HG03039 (cell line): ENCODE measurements at regions not wholly inside any gene's neighbourhood (a gene's known extent, or its start where the extent isn't known, plus 50 kb on each side); places are given as distances from the start of the nearest gene placed in this dataset.

ENCODE experiments used
- ATAC-seq: cut with Tn5 transposase; IDR thresholded peaks from one replicate; pipeline ENCODE4 v1.9.1; 2021; ENCODE audit warnings: mild to moderate bottlenecking, moderate library complexity; ENCODE audit not compliant: unreplicated experiment

DNA sequence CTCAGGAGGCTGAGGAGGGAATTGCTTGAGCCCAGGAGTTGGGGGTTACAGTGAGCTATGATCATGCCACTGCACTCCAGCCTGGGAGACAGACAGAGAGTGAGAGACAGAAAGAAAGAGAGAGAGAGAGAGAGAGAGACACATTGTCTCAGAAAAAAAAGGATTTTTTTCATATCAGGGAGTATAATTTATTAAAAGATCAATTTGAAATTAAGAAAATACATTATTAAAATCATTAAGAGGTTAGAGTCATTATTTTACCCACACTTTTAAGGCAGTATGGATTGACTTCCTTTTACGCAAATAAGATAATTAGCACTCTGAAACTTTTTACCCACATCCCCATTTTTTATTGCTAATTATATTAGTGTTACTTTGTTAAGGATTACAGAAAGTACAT, 804.3 kb downstream of the CDH11 start:
- ATAC-seq = no peak

DNA sequence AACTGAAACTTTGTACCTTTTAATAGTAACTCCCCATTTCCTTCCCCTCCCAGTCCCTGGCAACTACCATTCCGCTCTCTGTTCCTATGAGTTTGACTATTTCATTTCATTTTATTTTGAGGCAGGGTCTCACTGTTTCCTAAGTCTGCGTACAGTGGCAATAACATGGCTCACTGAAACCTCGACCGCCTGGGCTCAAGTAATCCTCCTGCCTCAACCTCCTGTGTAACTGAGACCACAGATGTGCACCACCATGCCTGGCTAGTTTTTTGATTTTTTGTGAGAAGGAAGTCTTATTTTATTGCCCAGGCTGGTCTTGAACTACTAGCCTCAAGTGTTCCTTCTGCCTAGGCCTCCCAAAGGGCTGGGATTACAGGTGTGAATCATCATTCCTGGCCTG, 808.1 kb downstream of the CDH11 start:
- no peak for ATAC-seq

DNA sequence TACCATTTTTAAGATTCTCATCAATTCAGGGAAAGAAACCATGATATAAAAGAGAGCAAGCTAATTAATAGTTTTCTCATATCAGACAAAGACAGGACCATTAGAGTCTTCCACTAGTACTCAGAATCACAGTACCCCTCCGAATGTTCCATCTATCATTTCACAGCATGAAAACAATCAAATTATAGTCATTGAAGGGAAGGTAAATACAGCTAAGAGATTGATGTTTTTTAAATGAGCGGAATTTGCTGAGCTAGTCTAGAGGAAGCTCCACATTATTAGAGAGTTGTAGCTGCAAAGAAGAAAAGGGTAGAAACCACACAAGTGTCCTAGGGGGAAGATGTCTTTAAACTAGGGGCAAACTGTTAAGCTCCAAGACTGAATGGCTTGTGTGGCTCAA, 808.9 kb downstream of the CDH11 start:
- no peak for ATAC-seq

DNA sequence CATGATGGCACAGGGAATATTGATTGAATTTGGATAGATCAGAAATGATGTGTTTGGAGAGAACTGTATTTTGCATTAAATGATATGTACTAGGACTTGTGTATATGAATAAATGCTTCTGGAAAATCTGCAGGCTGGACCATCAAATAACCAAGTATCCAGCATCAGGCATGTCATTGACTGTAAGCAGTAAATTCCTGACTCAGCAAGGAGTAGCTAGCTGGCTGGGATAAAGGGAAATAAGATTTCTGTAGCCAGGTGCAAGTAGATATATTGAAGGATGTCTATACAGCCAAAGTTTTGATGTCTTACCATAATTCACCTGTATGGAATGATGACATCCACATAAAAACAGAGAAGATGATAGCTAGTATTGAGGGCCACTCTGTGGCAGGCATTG, 809.6 kb downstream of the CDH11 start:
- ATAC-seq = no peak

DNA sequence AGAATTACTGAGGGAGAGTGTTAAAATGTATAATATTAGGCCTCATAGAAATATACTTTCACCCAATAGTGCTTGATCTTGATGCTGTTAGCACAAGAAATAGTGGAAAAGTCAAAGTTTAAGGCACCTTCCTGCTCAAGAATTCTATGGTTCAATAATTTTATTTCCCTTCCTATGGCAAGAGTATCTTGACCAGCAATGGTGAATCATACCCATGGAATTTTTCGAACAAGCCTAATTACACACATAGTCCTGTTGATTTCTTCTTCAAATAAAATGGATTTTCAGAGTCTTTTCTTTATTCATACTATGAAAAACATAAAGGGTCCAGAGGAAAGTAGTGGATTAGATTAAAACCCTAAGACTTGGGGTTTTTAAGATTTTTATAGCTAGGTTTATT, 810.6 kb downstream of the CDH11 start:
- no peak for ATAC-seq

DNA sequence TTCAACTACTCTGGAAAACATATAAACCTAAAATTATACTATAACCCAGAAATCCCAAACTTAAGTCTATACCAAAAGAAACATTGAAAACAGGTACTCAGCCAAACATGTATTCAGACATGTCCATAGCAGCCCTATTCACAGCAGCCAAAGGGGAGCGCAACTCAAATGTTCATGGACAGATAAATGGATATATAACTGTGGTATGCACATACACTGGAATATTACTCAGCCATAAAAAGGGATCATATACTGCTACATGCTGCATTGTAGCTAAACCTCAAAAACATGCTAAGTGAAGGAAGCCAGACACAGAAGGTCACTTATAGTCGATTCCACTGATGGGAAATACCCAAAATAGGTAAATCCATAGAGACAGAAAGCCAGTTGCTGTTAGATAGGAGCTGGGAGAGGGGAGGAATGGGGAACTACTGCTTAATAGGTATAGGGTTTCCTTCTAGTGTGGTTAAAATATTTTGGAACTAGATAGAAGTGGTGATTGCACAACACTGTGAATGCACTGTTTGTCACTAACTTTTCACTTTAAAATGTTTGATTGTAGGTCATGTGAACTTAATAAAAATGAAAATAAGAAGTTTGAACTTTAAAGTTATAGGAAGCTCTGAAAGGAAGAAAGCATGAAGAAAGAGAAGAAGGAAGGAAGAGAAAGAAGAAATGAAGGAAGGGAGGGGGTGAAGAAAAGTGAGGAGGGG, 812.3 kb downstream of the CDH11 start:
- no peak for ATAC-seq

DNA sequence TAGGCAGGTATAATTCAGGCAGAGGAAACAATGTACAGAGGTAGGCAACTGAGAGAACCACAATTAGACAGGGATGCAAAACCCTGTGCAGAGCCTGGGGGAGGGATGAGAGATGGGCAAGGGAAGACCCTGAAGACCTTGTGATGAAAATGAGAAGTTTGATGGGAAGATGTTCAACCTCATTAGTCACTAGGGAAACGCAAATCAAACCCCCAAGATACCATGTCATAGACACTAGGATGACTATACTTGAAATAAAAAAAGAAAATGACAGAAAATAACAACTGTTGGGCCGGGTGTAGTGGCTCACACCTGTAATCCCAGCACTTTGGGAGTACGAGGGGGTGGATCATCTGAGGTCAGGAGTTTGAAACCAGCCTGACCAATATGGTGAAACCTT, 813.1 kb downstream of the CDH11 start:
- ATAC-seq = no peak

DNA sequence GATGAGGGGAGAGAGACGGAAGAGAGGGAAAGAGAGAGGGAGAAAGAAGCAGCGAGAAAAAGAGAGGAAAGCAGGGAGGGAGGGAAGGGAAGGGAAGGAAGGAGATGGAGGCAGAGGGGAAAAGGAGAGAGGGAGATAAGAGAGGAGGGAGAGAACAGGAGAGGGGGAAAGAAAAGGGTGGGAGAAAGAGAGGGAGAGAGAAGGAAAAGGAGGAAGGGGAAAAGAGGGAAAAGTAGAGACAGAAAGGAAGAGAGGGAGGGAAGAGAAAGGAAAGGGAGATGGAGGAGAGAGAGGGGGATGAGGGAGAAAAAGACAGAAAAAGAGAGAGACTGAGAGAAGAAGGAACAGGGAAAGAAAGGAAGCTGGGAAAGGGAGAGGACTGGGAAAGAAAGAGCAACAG, 814.4 kb downstream of the CDH11 start:
- ATAC-seq = no peak

DNA sequence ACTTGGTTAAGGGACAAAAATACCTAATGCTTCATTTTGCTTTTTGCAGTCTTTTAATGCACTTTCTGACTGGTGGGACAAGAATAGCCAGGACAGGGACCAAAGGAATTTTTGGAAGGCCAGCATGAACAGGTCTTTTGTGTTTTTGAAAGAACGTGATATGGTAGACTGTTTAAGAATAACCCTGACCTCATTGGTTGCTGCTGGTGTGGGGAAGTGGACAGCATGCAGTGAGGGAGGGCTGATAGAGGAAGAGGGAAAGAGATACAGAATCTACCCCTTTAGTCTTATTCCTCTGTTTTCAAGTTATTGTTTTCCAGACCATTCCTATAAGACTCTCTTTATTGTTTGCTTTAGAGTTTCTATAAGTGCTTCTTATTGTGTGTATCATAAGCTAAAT, 816.2 kb downstream of the CDH11 start:
- ATAC-seq = no peak

DNA sequence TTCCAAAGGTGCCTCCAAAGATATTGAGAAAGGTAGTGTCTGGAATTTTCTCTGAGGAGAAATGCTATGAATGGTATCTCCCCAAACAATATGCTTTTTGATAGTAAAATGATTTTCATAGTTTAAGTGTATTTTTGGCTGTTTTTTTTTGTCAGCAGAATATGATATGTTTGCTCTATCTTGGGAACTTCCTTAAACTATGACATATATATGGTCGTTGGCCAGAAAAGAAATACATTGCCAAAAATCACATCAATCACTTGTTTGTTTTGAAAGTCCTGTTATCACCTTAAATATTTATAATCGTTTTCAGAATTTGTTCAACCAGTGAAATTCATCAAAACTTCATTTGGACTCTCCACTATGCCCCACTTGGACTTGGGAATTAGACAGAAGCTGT, 816.9 kb downstream of the CDH11 start:
- no peak for ATAC-seq

DNA sequence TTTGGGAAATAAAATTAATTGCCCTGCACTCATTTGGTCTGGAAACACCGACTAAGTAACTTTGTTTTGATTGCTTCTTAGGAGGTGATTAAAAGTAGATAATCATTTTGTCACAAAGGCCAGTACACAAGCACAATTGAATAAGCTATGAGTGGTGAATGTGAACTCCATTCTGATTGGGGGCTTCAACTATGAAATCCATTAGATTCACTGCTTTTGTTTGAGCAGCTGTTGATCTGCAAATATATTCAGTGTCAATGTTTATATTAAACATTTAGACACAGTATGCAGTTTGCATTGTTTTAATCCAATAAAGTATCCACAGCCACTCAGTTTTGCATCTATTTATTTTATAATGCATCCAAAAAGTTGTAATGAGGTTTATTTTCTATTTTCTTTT, 817.5 kb downstream of the CDH11 start:
- no peak for ATAC-seq

DNA sequence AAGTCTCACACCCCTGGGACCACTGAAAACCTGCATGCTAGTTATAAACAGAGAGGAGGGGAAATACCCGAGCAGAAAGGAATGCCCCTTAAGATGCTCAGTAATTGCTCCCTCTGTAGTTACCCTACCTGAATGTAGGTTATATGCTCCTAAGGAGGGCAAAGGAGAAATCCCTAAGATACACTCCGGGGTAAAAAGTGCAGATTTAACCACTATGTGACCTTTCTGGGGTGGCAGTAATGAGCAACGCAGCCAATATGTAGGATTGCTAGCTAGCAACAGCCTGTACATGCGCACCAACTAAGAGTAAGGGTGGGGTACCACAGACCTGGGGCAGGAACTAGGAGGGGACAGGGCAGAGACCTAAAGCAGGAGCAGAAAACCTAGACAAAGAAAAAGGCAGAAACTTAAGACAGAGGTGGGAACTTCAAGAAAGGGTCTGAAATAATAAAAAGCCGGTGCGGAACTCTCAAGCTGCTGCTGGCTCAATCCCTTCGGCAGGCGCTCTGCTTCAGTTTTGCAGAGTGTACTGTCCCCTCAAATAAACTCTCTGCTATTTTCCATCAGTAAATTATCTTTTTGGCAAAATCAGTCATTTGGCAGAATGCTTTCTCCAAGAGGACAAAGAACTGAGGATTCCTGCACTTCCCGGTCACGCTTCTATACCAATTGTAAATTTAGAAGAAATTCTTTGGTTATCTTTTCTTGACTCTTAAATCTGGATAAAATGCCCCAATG, 823.8 kb downstream of the CDH11 start:
- no peak for ATAC-seq

DNA sequence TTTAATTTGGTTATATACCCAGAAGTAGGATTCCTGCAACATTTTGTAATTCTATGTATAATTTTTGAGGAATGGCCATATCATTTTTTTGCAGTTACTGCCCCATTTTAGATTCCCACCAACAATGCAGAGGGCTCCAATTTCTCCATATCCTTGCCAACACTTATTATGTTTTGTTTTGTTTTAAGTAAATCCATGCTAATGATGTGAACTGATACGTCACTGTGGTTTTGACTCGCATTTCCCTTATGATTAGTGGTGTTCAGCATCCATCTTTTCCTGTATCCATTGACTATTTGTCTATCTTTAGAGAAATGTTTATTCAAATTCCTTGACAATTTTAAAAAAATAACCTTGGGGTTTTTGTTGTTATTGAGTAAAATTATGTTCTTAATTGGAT, 826.4 kb downstream of the CDH11 start:
- no peak for ATAC-seq

DNA sequence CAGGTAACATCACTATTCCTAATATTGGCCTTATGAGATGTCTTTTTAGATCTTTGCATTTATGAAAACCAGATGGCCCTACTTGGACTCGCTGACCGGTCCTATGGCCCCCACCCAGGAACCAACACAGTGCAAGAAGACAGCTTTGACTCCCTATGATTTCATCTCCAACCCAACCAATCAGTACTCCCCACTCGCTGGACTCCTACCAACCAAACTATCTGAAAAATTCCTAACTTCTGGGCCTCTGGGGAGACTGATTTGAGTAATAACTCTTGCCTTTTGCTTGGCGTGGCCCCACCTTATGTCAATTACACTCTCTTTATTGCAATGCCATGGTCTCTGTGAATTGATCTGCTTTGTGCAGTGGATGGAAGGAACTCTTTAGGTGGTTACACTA, 828.9 kb downstream of the CDH11 start:
- no peak for ATAC-seq

DNA sequence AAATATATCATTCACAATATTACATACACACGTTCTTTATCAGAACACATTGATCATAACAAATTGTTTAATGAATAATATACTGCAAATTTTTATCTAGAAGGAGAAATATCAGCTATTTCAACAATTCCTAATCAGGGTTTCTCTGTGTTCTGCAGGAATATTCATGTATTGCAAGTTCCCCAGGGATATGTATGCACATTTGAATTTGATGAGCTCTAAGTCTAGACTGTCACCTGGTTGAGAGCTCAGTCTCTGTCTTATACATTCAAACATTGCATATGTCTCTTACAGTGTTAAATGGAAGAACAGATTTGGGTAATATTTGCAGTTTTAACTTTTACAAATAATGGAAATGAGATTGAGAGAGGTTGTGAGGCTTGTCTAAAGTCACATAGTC, 829.7 kb downstream of the CDH11 start:
- ATAC-seq = no peak

DNA sequence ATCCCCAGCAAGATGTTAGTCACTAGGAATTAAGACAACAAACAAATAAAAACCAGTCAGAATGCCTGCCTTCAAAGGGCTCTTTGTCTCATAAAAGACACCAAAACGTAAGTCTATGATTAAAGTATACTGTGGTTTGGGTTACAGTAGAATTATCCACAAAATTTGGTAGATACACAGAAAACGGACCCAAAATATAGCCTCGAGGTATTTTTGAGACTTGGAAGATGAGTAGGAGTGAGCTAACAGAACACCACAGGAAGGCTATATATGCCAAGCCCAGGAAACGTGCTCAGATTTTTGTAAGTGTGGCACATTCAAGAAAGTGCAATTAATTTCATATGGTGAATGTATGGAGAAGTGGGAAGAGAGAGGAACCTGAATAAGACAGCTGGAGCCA, 831.4 kb downstream of the CDH11 start:
- no peak for ATAC-seq

DNA sequence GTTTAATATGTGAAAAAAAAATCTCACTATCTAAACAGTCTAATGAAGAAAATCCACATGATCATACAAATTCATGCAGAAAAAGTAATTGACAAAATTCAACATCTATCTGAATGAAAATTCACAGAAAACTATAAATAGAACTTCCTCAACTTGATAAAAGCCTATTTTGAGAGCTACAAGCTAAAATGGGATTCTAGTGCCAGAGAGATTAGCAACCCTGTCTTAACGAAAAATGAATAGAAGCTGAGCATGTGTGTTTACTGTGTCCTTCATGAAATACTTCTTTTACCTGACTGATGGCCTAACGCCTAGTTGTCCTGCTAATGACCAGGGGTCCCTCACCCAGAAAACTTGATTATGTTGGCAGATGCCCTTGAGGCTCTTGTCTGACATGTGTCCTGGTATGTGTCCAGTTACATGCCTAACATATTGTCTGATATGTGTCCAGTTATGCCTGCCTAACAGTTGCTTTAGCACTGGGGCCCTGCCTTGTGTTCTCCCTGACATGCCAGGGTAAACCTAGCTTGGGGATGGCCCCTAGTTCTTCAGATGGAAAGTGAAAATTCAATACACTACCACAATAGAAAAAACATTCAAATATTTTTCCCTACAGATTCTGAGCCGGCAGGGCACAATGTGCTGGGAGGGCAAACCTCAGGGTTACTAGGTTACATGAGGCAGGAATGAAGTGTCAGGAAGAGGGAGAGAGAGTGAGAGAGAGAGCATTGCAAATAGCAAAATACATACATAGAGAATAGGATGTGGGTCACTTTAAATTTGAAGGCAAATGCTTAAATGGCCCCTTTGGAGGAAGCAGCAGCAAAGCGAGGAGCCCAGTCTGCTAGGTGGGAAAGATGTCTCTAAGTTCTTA, 834.0 kb downstream of the CDH11 start:
- ATAC-seq = no peak

DNA sequence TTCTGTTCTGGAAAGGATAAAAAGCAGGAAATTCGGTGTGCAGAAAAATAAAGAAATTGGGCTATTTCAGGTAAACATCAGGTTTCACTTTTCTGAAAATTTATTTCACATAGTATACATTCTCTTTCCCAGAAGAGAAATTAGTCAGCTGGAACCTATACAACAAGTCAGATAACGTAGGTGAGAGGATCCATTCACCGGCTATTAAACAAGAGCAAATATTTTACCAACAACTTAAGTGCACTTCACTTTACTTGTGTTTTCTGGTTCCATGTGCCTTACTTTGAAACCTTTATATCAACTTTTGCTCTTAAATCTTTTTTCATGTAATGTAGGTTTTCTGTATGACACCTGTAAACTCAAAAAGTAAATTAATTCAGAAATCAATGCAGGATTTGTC, 839.7 kb downstream of the CDH11 start:
- ATAC-seq = no peak

DNA sequence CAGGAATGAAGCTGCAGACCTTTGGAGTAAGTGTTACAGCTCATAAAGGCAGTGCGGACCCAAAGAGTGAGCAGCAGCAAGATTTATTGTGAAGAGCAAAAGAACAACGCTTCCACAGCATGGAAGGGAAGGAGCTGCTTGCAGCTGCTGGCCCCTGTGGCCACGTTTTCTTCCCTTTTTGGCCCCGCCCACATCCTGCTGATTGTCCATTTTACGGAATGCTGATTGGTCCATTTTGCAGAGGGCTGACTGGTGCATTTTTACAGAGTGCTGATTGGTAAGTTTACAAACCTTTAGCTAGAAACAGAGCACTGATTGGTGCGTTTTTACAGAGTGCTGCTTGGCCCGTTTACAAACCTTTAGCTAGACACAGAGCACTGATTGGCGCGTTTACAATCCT, 841.5 kb downstream of the CDH11 start:
- no peak for ATAC-seq

DNA sequence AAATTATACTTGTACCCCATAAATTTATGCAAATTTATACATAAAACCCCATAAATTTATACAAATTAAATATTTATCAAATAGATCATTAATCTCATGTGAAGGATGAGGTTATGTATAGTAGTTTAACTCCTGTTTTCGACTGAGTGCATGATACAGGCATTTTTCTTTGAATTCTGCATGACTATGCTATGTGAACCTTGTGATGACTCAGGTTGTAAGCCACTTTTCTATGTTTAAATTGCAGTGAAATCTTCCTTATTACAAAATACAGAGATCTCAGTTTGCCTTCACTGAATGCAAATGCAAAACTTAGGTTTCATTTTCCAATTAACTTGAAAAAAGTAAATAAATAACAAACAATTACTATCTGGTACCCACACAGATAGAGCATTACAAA, 843.7 kb downstream of the CDH11 start:
- no peak for ATAC-seq

DNA sequence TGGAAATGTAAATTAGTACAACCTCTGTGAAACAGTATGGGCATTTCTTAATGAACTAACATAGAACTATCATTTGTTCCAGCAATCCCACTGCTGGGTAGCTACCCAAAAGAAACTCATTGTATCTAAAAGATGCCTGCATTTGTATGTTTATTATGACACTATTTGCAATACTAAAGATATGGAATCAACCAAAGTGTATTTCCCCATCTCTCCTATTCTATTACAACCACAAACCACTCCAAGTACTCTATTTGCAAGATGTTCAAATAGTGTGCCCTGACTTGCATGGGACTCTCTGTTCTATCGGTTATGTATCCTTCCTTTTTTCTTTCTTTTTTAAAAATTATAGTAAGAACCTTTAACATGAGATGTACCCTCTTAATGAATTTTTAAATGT, 845.2 kb downstream of the CDH11 start:
- no peak for ATAC-seq

DNA sequence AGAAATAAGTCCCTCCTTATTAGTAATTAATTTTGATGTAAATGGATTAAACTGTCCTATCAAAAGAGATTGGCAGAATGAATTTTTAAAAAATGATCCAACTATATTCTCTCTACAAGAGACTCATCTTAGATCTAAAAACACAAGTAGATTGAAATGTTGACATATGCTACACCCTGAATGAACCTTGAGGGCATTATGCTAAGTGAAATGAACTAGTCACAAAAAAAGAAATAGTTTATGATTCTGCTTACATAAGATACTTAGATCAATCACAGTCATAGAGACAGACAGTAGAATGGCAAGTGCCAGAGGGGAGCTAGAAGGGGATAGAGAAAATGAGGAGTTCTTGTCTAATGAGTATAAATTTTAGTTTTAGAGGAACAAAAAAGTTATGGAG, 849.8 kb downstream of the CDH11 start:
- no peak for ATAC-seq
